ENCODE measurements at regions not wholly inside any gene's neighbourhood (a gene's known extent, or its start where the extent isn't known, plus 50 kb on each side); places are given as distances from the start of the nearest gene placed in this dataset.

GRCh38 chr10:56943221-56943755, 582.2 kb upstream of the ZWINT start:
- intact Hi-C loops (cut with micrococcal nuclease; ENCODE audit: unreplicated experiment): no loop called here
- BruUV-seq (replicated peaks): no TSS peak

DNA sequence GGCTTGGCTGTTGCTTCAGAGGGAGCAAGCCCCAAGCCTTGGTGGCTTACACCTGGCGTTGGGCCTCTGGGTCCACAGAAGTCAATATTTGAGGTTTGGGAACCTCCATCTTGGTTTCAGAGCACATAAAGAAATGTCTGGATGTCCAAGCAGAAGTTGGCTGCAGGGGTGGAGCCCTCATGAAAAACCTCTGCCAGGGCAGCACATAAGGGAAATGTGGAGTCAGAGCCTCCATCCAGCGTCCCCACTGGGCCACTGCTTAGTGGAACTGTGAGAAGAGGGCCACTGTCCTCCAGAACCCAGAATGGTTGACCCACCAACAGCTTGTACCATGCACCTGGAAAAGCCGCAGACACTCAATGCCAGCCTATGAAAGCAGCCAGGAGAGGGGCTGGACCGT, 573.5 kb upstream of the ZWINT start:
- Histone ChIP-seq H3K27ac (ENCODE audit: low read depth, low read length, poor library complexity, severe bottlenecking) (no peak overlapping the region), H3K9me3 (ENCODE audit: low read depth, low read length, poor library complexity, severe bottlenecking) (peaks cover 49% of the 10 kb centered on the region), H3K36me3 (ENCODE audit: insufficient read depth, low read length, poor library complexity, severe bottlenecking) (no peaks in the 10 kb centered on the region), H3K27me3 (replicated peaks; ENCODE audit: insufficient read depth, low read depth, low read length, poor library complexity) (no peaks in the 10 kb centered on the region), H3K4me1 (ENCODE audit: insufficient read depth, low read length, poor library complexity, severe bottlenecking) (no peaks in the 10 kb centered on the region), H3K4me3 (ENCODE audit: low read depth, low read length, poor library complexity, severe bottlenecking) (no peak overlapping the region)
- CTCF ChIA-PET: no interaction called here
- intact Hi-C loops (cut with micrococcal nuclease; ENCODE audit: unreplicated experiment): no loop called here
- TF ChIP-seq, protein P1, sequence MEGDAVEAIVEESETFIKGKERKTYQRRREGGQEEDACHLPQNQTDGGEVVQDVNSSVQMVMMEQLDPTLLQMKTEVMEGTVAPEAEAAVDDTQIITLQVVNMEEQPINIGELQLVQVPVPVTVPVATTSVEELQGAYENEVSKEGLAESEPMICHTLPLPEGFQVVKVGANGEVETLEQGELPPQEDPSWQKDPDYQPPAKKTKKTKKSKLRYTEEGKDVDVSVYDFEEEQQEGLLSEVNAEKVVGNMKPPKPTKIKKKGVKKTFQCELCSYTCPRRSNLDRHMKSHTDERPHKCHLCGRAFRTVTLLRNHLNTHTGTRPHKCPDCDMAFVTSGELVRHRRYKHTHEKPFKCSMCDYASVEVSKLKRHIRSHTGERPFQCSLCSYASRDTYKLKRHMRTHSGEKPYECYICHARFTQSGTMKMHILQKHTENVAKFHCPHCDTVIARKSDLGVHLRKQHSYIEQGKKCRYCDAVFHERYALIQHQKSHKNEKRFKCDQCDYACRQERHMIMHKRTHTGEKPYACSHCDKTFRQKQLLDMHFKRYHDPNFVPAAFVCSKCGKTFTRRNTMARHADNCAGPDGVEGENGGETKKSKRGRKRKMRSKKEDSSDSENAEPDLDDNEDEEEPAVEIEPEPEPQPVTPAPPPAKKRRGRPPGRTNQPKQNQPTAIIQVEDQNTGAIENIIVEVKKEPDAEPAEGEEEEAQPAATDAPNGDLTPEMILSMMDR (conservative IDR thresholded peaks at IDR 0.05; ENCODE audit: low read depth, low read length): no peak
- TF ChIP-seq EZH2 (IDR thresholded peaks at IDR 0.05; ENCODE audit: borderline replicate concordance, low read depth, low read length, poor library complexity, severe bottlenecking): no peak
- no TSS peak for BruUV-seq (replicated peaks)
- POLR2A ChIA-PET (ENCODE audit: low non-redundant PET): no interaction called here
- DNase-seq (ENCODE audit: low spot score): no peak

More at GRCh38 chr10:56943221-56943755, 582.2 kb upstream of the ZWINT start:
- TF ChIP-seq, protein P1 (conservative IDR thresholded peaks at IDR 0.05; ENCODE audit: low read depth, low read length): no peak
- no peak for TF ChIP-seq EZH2 (IDR thresholded peaks at IDR 0.05; ENCODE audit: borderline replicate concordance, low read depth, low read length, poor library complexity, severe bottlenecking)
- Histone ChIP-seq H3K4me1 (ENCODE audit: insufficient read depth, low read length, poor library complexity, severe bottlenecking) (no peaks in the 10 kb centered on the region), H3K27ac (ENCODE audit: low read depth, low read length, poor library complexity, severe bottlenecking) (no peak overlapping the region), H3K4me3 (ENCODE audit: low read depth, low read length, poor library complexity, severe bottlenecking) (no peak overlapping the region), H3K36me3 (ENCODE audit: insufficient read depth, low read length, poor library complexity, severe bottlenecking) (no peaks in the 10 kb centered on the region), H3K27me3 (replicated peaks; ENCODE audit: insufficient read depth, low read depth, low read length, poor library complexity) (no peaks in the 10 kb centered on the region), H3K9me3 (ENCODE audit: low read depth, low read length, poor library complexity, severe bottlenecking) (peaks cover 25% of the 10 kb centered on the region)
- ChIA-PET POLR2A (ENCODE audit: low non-redundant PET) (no interaction called here), CTCF (no interaction called here)
- DNase-seq (ENCODE audit: low spot score): no peak

- Histone ChIP-seq H3K27me3 (replicated peaks; ENCODE audit: insufficient read depth, low read depth, low read length, poor library complexity) (no peaks in the 10 kb centered on the region), H3K36me3 (ENCODE audit: insufficient read depth, low read length, poor library complexity, severe bottlenecking) (no peaks in the 10 kb centered on the region), H3K4me1 (ENCODE audit: insufficient read depth, low read length, poor library complexity, severe bottlenecking) (no peaks in the 10 kb centered on the region), H3K27ac (ENCODE audit: low read depth, low read length, poor library complexity, severe bottlenecking) (no peak overlapping the region), H3K4me3 (ENCODE audit: low read depth, low read length, poor library complexity, severe bottlenecking) (no peak overlapping the region), H3K9me3 (ENCODE audit: low read depth, low read length, poor library complexity, severe bottlenecking) (peaks cover 26% of the 10 kb centered on the region)
- no TSS peak for BruUV-seq (replicated peaks)
- intact Hi-C loops (cut with micrococcal nuclease; ENCODE audit: unreplicated experiment): no loop called here
- TF ChIP-seq, protein P1 (conservative IDR thresholded peaks at IDR 0.05; ENCODE audit: low read depth, low read length): no peak
- TF ChIP-seq EZH2 (IDR thresholded peaks at IDR 0.05; ENCODE audit: borderline replicate concordance, low read depth, low read length, poor library complexity, severe bottlenecking): no peak
- CTCF ChIA-PET: no interaction called here
- POLR2A ChIA-PET (ENCODE audit: low non-redundant PET): no interaction called here
- DNase-seq (ENCODE audit: low spot score): no peak
These were observed 567.7 kb upstream of the ZWINT start for GRCh38 chr10:56928714-56929113.
